ENCODE measurements at regions not wholly inside any gene's neighbourhood (a gene's known extent, or its start where the extent isn't known, plus 50 kb on each side); places are given as distances from the start of the nearest gene placed in this dataset.

- TF ChIP-seq CTCF (IDR thresholded peaks at IDR 0.05) (no peak), POLR2A (IDR thresholded peaks at IDR 0.05) (no peak)
Measured at GRCh38 chr19:30256496-30256850, 115.7 kb upstream of the ZNF536 start.

All from lower leg skin (tissue), 3 donors.